IMR-90 (cell line): ENCODE measurements at regions not wholly inside any gene's neighbourhood (a gene's known extent, or its start where the extent isn't known, plus 50 kb on each side); places are given as distances from the start of the nearest gene placed in this dataset.

Experiments
- ATAC-seq: fragments of 200-7000 bp; cut with Tn5 transposase; 2 replicates; pipeline ENCODE4 v1.9.1; 2020; ENCODE audit warnings: low read depth, mild to moderate bottlenecking, moderate library complexity
- BruUV-seq: library from RNA; stranded (reverse); fragments of 400-500 nt; replicated peaks from 2 replicates; lab custom pipeline; 2021; lab: Mats Ljungman, UMichigan
- CTCF ChIA-PET: fragments of 300-600 bp; formaldehyde crosslinking; extraction: SDS; loops from one replicate; lab custom pipeline; 2021; ENCODE audit warnings: antibody characterized with exemption; lab: Yijun Ruan, JAX
- POLR2A ChIA-PET: fragments of 300-600 bp; sonication (Branson Sonifier 250); formaldehyde crosslinking; loops from one replicate; lab custom pipeline; 2022; ENCODE audit warnings: antibody characterized with exemption; ENCODE audit not compliant: unreplicated experiment; lab: Charles Lee
- DNase-seq: peaks from one replicate; pipeline ENCODE4 v3.0.0; 2013
- H2AFZ ChIP-seq: replicated peaks from 2 replicates; pipeline ENCODE3; 2013; ENCODE audit warnings: low read length, mild to moderate bottlenecking; ENCODE audit not compliant: poor library complexity
- H2AK5ac ChIP-seq: 2 replicates; pipeline ENCODE4 v1.6.1; 2013; ENCODE audit warnings: low read depth, low read length, inconsistent platforms
- H2AK9ac ChIP-seq: replicated peaks from 2 replicates; pipeline ENCODE3; 2013; ENCODE audit warnings: mild to moderate bottlenecking, low read depth, low read length, moderate library complexity; ENCODE audit not compliant: poor library complexity
- H2BK120ac ChIP-seq: 2 replicates; pipeline ENCODE4 v1.6.1; 2013; ENCODE audit warnings: low read depth, low read length, inconsistent platforms
- H2BK15ac ChIP-seq: 3 replicates; pipeline ENCODE4 v1.6.1; 2013; ENCODE audit warnings: low read depth, low read length, inconsistent platforms
- H2BK20ac ChIP-seq: 2 replicates; pipeline ENCODE4 v1.6.1; 2013; ENCODE audit warnings: low read depth, mild to moderate bottlenecking, inconsistent platforms, low read length, moderate library complexity
- H2BK5ac ChIP-seq: 2 replicates; pipeline ENCODE4 v1.6.1; 2013; ENCODE audit warnings: mild to moderate bottlenecking, low read depth, low read length, inconsistent platforms; ENCODE audit not compliant: poor library complexity, severe bottlenecking
- H3K14ac ChIP-seq: replicated peaks from 2 replicates; pipeline ENCODE4 v1.6.1; 2013; ENCODE audit warnings: low read depth, low read length, inconsistent platforms
- H3K18ac ChIP-seq: 2 replicates; pipeline ENCODE4 v1.6.1; 2013; ENCODE audit warnings: low read depth, low read length, control low read depth
- H3K23ac ChIP-seq: 2 replicates; pipeline ENCODE4 v1.6.1; 2013; ENCODE audit warnings: low read depth, low read length, inconsistent platforms
- H3K27ac ChIP-seq: 2 replicates; pipeline ENCODE4 v1.5.1; 2013; ENCODE audit warnings: mild to moderate bottlenecking, control low read depth, low read length; ENCODE audit not compliant: insufficient read depth
- H3K27me3 ChIP-seq: 2 replicates; pipeline ENCODE4 v1.6.1; 2013; ENCODE audit warnings: low read length; ENCODE audit not compliant: control insufficient read depth, insufficient read depth
- H3K36me3 ChIP-seq: 2 replicates; pipeline ENCODE4 v1.6.1; 2013; ENCODE audit warnings: low read length, mixed read lengths; ENCODE audit not compliant: control insufficient read depth, insufficient read depth
- H3K4ac ChIP-seq: 2 replicates; pipeline ENCODE4 v1.6.1; 2013; ENCODE audit warnings: low read depth, low read length, inconsistent platforms
- H3K4me1 ChIP-seq: 2 replicates; pipeline ENCODE4 v1.6.1; 2013; ENCODE audit warnings: low read length, mixed read lengths; ENCODE audit not compliant: control insufficient read depth, insufficient read depth
- H3K4me2 ChIP-seq: 2 replicates; pipeline ENCODE4 v1.6.1; 2013; ENCODE audit warnings: low read depth, mild to moderate bottlenecking, control low read depth, low read length, moderate library complexity
- H3K4me3 ChIP-seq: 2 replicates; pipeline ENCODE4 v1.5.1; 2013; ENCODE audit warnings: low read depth, mild to moderate bottlenecking, control low read depth, low read length, moderate library complexity; ENCODE audit not compliant: insufficient read depth
- H3K56ac ChIP-seq: 2 replicates; pipeline ENCODE4 v1.6.1; 2013; ENCODE audit warnings: low read length, inconsistent platforms; ENCODE audit not compliant: insufficient read depth; ENCODE audit errors: extremely low read depth
- H3K79me1 ChIP-seq, 2 experiments: 2 replicates each; pipeline ENCODE4 v1.6.1; 2013; ENCODE audit warnings: low read length in 2 of 2, inconsistent platforms in 1 of 2, low read depth in 1 of 2
- H3K9ac ChIP-seq: 2 replicates; pipeline ENCODE4 v1.6.1; 2013; ENCODE audit warnings: low read depth, low read length, control low read depth
- H3K9me1 ChIP-seq: 2 replicates; pipeline ENCODE4 v1.6.1; 2013; ENCODE audit warnings: low read length, inconsistent platforms; ENCODE audit not compliant: insufficient read depth
- H3K9me3 ChIP-seq: 2 replicates; pipeline ENCODE4 v1.6.1; 2013; ENCODE audit warnings: low read length; ENCODE audit not compliant: control insufficient read depth, insufficient read depth
- H4K20me1 ChIP-seq: 2 replicates; pipeline ENCODE4 v1.6.1; 2013; ENCODE audit warnings: low read length, inconsistent platforms; ENCODE audit not compliant: insufficient read depth
- H4K5ac ChIP-seq: 2 replicates; pipeline ENCODE4 v1.6.1; 2013; ENCODE audit warnings: mild to moderate bottlenecking, low read depth, low read length, control low read depth
- H4K8ac ChIP-seq, 2 experiments: 2 replicates each; pipeline ENCODE4 v1.6.1; 2013; ENCODE audit warnings: low read depth in 2 of 2, low read length in 2 of 2, control low read depth in 1 of 2, inconsistent platforms in 1 of 2
- H4K91ac ChIP-seq: 2 replicates; pipeline ENCODE4 v1.6.1; 2013; ENCODE audit warnings: low read depth, low read length, inconsistent platforms; ENCODE audit not compliant: insufficient read depth
- BHLHE40 ChIP-seq: fragments of 150-350 bp; IDR thresholded peaks from 2 replicates; pipeline ENCODE4 v1.6.1; 2016; ENCODE audit warnings: mild to moderate bottlenecking, low read depth, low read length
- CEBPB ChIP-seq: IDR thresholded peaks from 2 replicates; pipeline ENCODE4 v1.6.1; 2012; ENCODE audit warnings: low read depth, low read length, improper control_type of control experiment
- CHD1 ChIP-seq: IDR thresholded peaks from 2 replicates; pipeline ENCODE4 v1.6.1; 2012; ENCODE audit warnings: low read depth, low read length, improper control_type of control experiment
- ELK1 ChIP-seq: fragments of 150-350 bp; IDR thresholded peaks from 2 replicates; pipeline ENCODE4 v1.6.1; 2016; ENCODE audit warnings: low read depth, mild to moderate bottlenecking, low read length, moderate library complexity, borderline replicate concordance
- FOS ChIP-seq: fragments of 150-350 bp; IDR thresholded peaks from 2 replicates; pipeline ENCODE4 v1.6.1; 2016; ENCODE audit warnings: low read depth, low read length
- MAFK ChIP-seq: IDR thresholded peaks from 2 replicates; pipeline ENCODE4 v1.6.1; 2012; ENCODE audit warnings: low read depth, low read length, improper control_type of control experiment
- MAZ ChIP-seq: IDR thresholded peaks from 2 replicates; pipeline ENCODE4 v1.6.1; 2012; ENCODE audit warnings: low read depth, mild to moderate bottlenecking, low read length, improper control_type of control experiment, moderate library complexity, borderline replicate concordance
- MXI1 ChIP-seq: IDR thresholded peaks from 2 replicates; pipeline ENCODE4 v1.6.1; 2012; ENCODE audit warnings: low read depth, mild to moderate bottlenecking, low read length, moderate library complexity, borderline replicate concordance
- RAD21 ChIP-seq: IDR thresholded peaks from 2 replicates; pipeline ENCODE4 v1.6.1; 2012; ENCODE audit warnings: low read length, improper control_type of control experiment
- RCOR1 ChIP-seq: IDR thresholded peaks from 2 replicates; pipeline ENCODE4 v1.6.1; 2012; ENCODE audit warnings: mild to moderate bottlenecking, low read length, improper control_type of control experiment; ENCODE audit not compliant: insufficient replicate concordance
- SMC3 ChIP-seq: fragments of 150-350 bp; IDR thresholded peaks from 2 replicates; pipeline ENCODE4 v1.6.1; 2016; ENCODE audit warnings: low read depth, mild to moderate bottlenecking, antibody characterized with exemption, low read length, moderate library complexity
- WGBS, 2 experiments: methylation state at CpG; one replicate each; pipeline versions ENCODE4 v1.1.5 to v1.1.7; 2013; ENCODE audit warnings: missing lambda C conversion rate in 2 of 2; ENCODE audit not compliant: insufficient read length in 1 of 2; ENCODE audit errors: extremely low coverage in 2 of 2; 5-methylcytosine and 5-hydroxymethylcytosine counted together
- dilution Hi-C: fragments of 300-500 bp; cut with HindIII; formaldehyde crosslinking; loops from one replicate; pipeline ENCODE4 v1.14.3; 2018; ENCODE audit warnings: low sequenced_read_pairs; ENCODE audit not compliant: unreplicated experiment
- in situ Hi-C: fragments of 300-500 bp; cut with MboI; formaldehyde crosslinking; loops from 3 replicates; pipeline ENCODE4 v1.14.3; 2019; ENCODE audit warnings: low sequenced_read_pairs, inconsistent platforms, mixed read lengths
- intact Hi-C: fragments of 100-400 bp; cut with micrococcal nuclease; formaldehyde crosslinking; loops from 2 replicates; pipeline ENCODE4 v1.10.0; 2022

GRCh38 chr6:97411610-97412009, 128.6 kb upstream of the MMS22L start:
- no peak overlapping the region for H3K9ac ChIP-seq
- H3K36me3 ChIP-seq: no peaks in the 10 kb centered on the region
- no peak overlapping the region for H3K14ac ChIP-seq
- ChIA-PET POLR2A (no interaction called here), CTCF (no interaction called here)
- H3K27me3 ChIP-seq: no peaks in the 10 kb centered on the region
- H3K27ac ChIP-seq: no peak overlapping the region
- no peak overlapping the region for H3K4me2 ChIP-seq
- no peak overlapping the region for H3K4ac ChIP-seq
- H3K9me3 ChIP-seq: no peaks in the 10 kb centered on the region
- in situ Hi-C loops: no loop called here
- TF ChIP-seq SMC3: no peak
- TF ChIP-seq BHLHE40: no peak
- no peak for TF ChIP-seq MAFK
- no peak for TF ChIP-seq CEBPB
- no peak for TF ChIP-seq MXI1
- TF ChIP-seq RCOR1: no peak
- no peak for TF ChIP-seq MAZ
- TF ChIP-seq ELK1: no peak
- TF ChIP-seq RAD21: no peak
- TF ChIP-seq FOS: no peak
- TF ChIP-seq CHD1: no peak
- H4K91ac ChIP-seq: no peak overlapping the region
- H4K8ac ChIP-seq: no peak overlapping the region
- H3K4me1 ChIP-seq: no peaks in the 10 kb centered on the region
- H2BK20ac ChIP-seq: no peak overlapping the region
- H2BK120ac ChIP-seq: no peak overlapping the region
- BruUV-seq: no TSS peak
- H4K20me1 ChIP-seq: no peaks in the 10 kb centered on the region
- no peak overlapping the region for H2AFZ ChIP-seq
- no CpG with 5 or more reads among the region's 2 CpGs for WGBS, 2 experiments
- no peaks in the 10 kb centered on the region for H3K79me1 ChIP-seq
- no peaks in the 10 kb centered on the region for H3K9me1 ChIP-seq
- H3K4me3 ChIP-seq: no peak overlapping the region
- H3K23ac ChIP-seq: no peak overlapping the region
- no peak overlapping the region for H4K5ac ChIP-seq
- H2BK15ac ChIP-seq: no peak overlapping the region
- no peak overlapping the region for H2AK5ac ChIP-seq
- H3K56ac ChIP-seq: no peak overlapping the region
- intact Hi-C loops: no loop called here
- H2AK9ac ChIP-seq: no peak overlapping the region
- no peak for DNase-seq
- no peak overlapping the region for H3K18ac ChIP-seq
- no peak for ATAC-seq
- dilution Hi-C loops: no loop called here
- no peak overlapping the region for H2BK5ac ChIP-seq
